H1 (cell line): ENCODE measurements at regions not wholly inside any gene's neighbourhood (a gene's known extent, or its start where the extent isn't known, plus 50 kb on each side); places are given as distances from the start of the nearest gene placed in this dataset.

ENCODE experiments used
- CREB1 ChIP-seq: IDR thresholded peaks from 2 replicates; pipeline ENCODE4 v1.6.1; 2012; ENCODE audit warnings: inconsistent platforms
- JUND ChIP-seq: IDR thresholded peaks from 2 replicates; pipeline ENCODE4 v1.6.1; 2011; ENCODE audit warnings: mild to moderate bottlenecking, improper control_type of control experiment, low read length
- YY1 ChIP-seq: IDR thresholded peaks from 2 replicates; pipeline ENCODE4 v1.6.1; 2011; ENCODE audit warnings: low read depth, mild to moderate bottlenecking, low read length

DNA sequence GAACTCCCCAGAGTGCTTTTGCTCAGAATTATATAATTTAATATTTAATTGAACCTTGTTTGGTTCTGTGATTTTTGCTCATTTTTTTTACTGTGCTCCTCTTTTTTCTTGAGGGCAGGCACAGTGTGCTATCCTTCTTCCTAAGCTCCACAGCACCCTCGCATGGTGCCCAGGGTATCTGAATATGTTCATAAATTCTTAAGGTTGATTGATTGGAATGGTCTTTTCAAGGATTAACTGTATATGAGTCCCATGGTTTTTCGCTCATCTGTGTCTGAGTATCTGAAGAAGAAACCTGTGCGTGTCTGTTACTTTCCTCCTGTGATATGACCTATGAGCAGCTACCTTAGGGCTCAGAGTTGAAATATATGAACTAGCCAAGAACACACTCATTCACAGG lies 393.7 kb downstream of the HLX start:
- TF ChIP-seq CREB1 (no peak), JUND (no peak), YY1 (no peak)
